HT-29 (cell line): ENCODE measurements at regions not wholly inside any gene's neighbourhood (a gene's known extent, or its start where the extent isn't known, plus 50 kb on each side); places are given as distances from the start of the nearest gene placed in this dataset.

Source experiments
- DNase-seq: peaks from one replicate; pipeline ENCODE4 v3.0.0-alpha.2; 2015; ENCODE audit warnings: low spot score

DNA sequence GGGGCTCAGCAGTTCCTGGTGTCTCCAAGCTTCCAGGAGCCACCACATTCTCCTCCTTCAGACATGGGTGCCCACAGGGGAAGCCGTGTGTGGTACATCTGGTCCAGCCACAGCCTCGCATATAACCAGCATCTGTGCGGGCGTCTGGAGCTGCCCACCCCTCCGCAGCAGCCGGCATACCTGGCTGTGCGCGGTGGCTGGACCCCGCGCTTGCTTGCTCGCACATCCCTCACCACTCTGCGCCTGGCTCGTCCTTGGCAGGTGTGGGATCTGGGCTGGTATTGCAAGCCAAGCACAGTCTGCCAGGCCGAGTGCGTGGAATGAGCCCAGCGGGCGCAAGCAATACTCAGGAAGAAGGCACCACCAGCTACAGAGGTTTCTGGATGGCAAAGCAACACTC, 117.7 kb upstream of the MBL2 start:
- no peak for DNase-seq

- no peak for DNase-seq
Observed at GRCh38 chr10:52889611-52890010, 117.0 kb upstream of the MBL2 start.

GRCh38 chr10:52883996-52884871, 111.7 kb upstream of the MBL2 start:
- DNase-seq, result peak; percentile 96

GRCh38 chr10:52879091-52879807, 106.7 kb upstream of the MBL2 start:
- no peak for DNase-seq

DNA sequence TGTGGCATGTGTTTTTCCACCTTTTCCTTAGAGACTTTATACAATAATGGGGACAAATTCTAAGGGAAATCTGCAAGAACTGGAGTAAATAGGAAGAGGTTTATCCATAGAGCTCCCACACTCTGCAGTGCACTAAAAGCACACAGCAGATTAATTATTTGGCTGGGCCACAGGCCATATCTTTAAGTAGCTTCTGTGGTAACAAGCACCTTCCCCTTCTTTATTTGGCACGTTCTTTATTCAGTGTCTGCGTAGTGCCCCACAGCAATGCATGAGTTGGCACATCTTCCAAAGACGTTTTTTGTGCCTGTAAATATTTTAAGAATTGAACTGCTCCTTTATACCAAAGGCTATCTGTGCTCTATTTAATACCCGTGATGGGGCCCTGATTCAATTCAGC, 104.9 kb upstream of the MBL2 start:
- no peak for DNase-seq

DNA sequence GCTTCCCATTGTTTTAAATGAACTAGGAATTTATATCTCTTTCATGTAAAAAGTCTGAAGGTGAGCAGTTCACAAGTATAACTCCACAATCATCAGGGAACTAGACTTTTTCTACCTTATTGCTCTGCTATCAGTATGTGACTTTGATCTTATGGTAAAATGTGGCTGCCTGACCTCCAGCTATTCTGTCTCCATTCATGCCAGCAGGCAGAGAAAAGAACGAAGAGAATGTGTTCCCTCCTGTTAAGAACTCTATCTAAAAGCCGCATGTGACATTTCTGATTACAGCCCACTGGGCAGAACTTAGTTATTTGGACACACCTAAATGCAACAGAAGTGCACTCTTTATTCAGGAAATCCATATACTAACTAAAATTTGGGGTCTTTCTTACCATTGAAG, 102.8 kb upstream of the MBL2 start:
- DNase-seq, result no peak

- no peak for DNase-seq
Observed at GRCh38 chr10:52874581-52874980, 102.0 kb upstream of the MBL2 start.

- DNase-seq, result no peak
Observed at GRCh38 chr10:52871191-52871843, 98.7 kb upstream of the MBL2 start.

DNA sequence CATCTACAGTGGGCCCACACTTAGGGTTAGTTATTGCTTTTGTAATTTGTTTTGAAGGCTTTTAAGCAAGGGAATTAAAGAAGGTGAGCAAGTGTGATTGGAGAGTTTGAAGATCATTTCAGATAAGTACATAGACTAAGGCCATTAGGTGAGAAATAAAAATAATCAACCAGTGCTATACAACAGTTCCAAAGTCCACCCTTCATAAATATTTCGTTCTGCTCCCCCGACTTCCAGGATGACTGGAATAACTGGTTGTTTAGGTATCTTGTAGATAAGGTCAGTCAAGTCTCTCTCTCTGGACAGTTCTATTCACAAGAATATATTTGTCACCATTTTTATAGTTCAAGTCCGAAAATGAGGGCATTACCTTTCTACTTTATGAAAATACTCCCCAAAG, 98.0 kb upstream of the MBL2 start:
- peak; percentile 75 for DNase-seq

- DNase-seq, result no peak
Observed at GRCh38 chr10:52869864-52870263, 97.3 kb upstream of the MBL2 start.

DNA sequence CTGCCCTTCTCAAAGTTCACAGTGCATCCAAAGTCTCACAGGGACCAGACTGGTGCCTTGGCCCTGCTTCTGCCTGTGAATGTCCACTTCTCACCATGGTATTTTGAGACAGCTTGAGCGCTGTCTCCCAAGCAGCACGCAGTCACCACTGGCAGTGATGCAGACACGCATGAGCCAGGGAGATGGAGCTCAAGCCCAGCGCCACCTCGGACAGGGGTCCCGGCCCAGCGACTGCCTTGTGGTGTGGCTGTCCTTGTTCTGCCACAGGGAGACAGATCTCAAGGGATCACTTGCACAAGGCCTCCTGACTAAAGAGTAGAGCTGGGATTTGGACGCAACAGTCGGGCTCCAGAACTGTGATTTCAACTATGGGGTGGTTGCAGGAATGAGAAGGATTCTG, 92.6 kb upstream of the MBL2 start:
- no peak for DNase-seq

- DNase-seq, result peak; percentile 87
Observed at GRCh38 chr10:52864201-52865106, 91.9 kb upstream of the MBL2 start.

- no peak for DNase-seq
Observed at GRCh38 chr10:52858722-52859121, 86.1 kb upstream of the MBL2 start.

- no peak for DNase-seq
Observed at GRCh38 chr10:52855546-52856325, 83.2 kb upstream of the MBL2 start.

GRCh38 chr10:52853704-52854103, 81.1 kb upstream of the MBL2 start:
- DNase-seq, result no peak

- no peak for DNase-seq
Observed at GRCh38 chr10:52836816-52837215, 64.2 kb upstream of the MBL2 start.
